ENCODE measurements at regions not wholly inside any gene's neighbourhood (a gene's known extent, or its start where the extent isn't known, plus 50 kb on each side); places are given as distances from the start of the nearest gene placed in this dataset.
"Not testable (repeated sequence)": the region's sequence is repeated elsewhere in the genome, so short reads cannot be mapped to it uniquely, and the experiment has no call there.

GRCh38 chr2:116238511-116238910, 1576.0 kb upstream of the DDX18 start:
- in situ Hi-C loops (cut with HindIII; ENCODE audit: low pct_unique_long_range_greater_than_20kb, low sequenced_read_pairs) = no loop called here
- DNase-seq (ENCODE audit: low read depth) = no peak

GRCh38 chr2:116250376-116250775, 1564.1 kb upstream of the DDX18 start:
- in situ Hi-C loops (cut with HindIII; ENCODE audit: low pct_unique_long_range_greater_than_20kb, low sequenced_read_pairs) = no loop called here
- DNase-seq (ENCODE audit: low read depth) = no peak

DNA sequence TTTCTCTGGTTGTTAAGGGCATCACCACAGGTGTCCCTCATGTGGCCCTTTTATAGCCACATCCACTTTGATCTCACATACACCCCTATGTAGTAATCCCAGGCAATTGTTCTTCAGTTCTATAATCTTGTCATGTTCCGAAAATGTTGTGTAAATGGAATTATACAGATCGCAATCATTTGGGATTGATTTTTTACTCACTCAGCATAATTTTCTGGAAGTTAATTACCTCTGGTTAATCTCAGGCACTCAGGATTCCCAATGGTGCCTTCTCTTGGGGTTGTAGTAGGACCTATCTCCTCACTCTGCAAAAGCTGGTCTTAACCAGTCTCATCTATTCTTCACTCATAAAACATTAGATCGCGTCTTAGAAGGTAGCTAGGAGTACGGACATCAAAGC, 1549.6 kb upstream of the DDX18 start:
- DNase-seq (ENCODE audit: low read depth) = no peak
- in situ Hi-C loops (cut with HindIII; ENCODE audit: low pct_unique_long_range_greater_than_20kb, low sequenced_read_pairs) = no loop called here

DNA sequence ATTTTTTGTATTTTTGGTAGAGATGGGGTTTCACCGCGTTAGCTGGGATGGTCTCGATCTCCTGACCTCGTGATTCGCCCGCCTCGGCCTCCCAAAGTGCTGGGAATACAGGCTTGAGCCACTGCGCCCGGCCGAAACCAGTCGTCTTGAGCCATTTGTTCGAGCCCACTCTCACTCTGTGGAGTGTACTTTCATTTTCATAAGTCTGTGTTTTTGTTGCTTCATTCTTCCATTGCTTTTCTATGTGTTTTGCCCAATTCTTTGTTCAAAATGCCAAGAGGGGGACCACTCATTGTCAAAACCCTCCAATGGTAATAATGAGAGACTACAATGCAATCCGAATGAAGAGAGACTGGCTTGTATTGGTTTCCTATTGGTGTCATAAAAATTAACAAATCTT, 1545.5 kb upstream of the DDX18 start:
- in situ Hi-C loops (cut with HindIII; ENCODE audit: low pct_unique_long_range_greater_than_20kb, low sequenced_read_pairs) = no loop called here
- no peak for DNase-seq (ENCODE audit: low read depth)

- no peak for DNase-seq (ENCODE audit: low read depth)
- in situ Hi-C loops (cut with HindIII; ENCODE audit: low pct_unique_long_range_greater_than_20kb, low sequenced_read_pairs) = no loop called here
Measured at GRCh38 chr2:116304328-116304727, 1510.2 kb upstream of the DDX18 start.

DNA sequence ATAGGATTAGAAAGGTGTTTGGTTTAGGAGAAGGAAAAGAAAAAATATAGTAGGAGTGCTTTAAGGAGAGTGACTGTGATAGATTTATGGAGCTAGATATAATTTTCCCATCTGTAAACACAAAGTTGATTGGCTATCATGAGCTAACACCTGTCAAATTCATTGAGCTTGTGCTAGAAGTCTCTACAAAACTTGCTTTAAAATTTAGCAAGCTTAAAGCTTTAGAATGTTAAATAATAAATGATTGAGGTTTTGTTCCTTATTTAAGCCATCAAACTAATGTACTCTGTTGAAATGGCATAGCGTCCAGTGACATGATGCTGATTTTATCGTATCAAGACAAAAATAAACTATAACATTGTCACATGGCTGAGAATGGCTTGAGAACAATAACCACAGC, 1497.4 kb upstream of the DDX18 start:
- DNase-seq (ENCODE audit: low read depth) = no peak
- in situ Hi-C loops (cut with HindIII; ENCODE audit: low pct_unique_long_range_greater_than_20kb, low sequenced_read_pairs) = no loop called here

GRCh38 chr2:116318551-116318950, 1495.9 kb upstream of the DDX18 start:
- DNase-seq (ENCODE audit: low read depth); in situ Hi-C loops (cut with HindIII; ENCODE audit: low pct_unique_long_range_greater_than_20kb, low sequenced_read_pairs): not testable (repeated sequence)

- in situ Hi-C loops (cut with HindIII; ENCODE audit: low pct_unique_long_range_greater_than_20kb, low sequenced_read_pairs) = no loop called here
- DNase-seq (ENCODE audit: low read depth) = no peak
Measured at GRCh38 chr2:116319001-116319400, 1495.5 kb upstream of the DDX18 start.

- no peak for DNase-seq (ENCODE audit: low read depth)
- in situ Hi-C loops (cut with HindIII; ENCODE audit: low pct_unique_long_range_greater_than_20kb, low sequenced_read_pairs) = no loop called here
Measured at GRCh38 chr2:116319935-116320334, 1494.6 kb upstream of the DDX18 start.

- DNase-seq (ENCODE audit: low read depth) = no peak
- in situ Hi-C loops (cut with HindIII; ENCODE audit: low pct_unique_long_range_greater_than_20kb, low sequenced_read_pairs) = no loop called here
Measured at GRCh38 chr2:116329280-116329679, 1485.2 kb upstream of the DDX18 start.

DNA sequence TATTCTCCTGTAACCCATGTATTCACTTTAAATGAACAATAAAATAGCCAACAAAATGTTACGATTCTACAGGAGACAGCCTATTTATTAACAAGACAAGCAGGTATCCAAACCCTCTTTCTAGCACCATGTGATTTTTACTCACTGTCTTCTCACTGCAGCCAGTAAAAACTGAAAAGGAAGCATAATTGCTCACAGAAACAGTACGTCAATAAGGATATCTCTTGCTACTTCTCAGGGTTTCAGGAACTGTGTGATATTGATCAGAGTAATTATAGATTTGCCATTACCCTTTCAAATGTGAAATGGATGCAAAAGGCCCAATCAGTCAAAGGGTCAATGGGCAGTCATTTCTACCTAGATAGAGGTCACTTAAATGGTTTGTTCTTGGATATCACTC, 1473.8 kb upstream of the DDX18 start:
- no peak for DNase-seq (ENCODE audit: low read depth)
- in situ Hi-C loops (cut with HindIII; ENCODE audit: low pct_unique_long_range_greater_than_20kb, low sequenced_read_pairs) = no loop called here

GRCh38 chr2:116366212-116366611, 1448.3 kb upstream of the DDX18 start:
- in situ Hi-C loops (cut with HindIII; ENCODE audit: low pct_unique_long_range_greater_than_20kb, low sequenced_read_pairs) = no loop called here
- DNase-seq (ENCODE audit: low read depth) = no peak

DNA sequence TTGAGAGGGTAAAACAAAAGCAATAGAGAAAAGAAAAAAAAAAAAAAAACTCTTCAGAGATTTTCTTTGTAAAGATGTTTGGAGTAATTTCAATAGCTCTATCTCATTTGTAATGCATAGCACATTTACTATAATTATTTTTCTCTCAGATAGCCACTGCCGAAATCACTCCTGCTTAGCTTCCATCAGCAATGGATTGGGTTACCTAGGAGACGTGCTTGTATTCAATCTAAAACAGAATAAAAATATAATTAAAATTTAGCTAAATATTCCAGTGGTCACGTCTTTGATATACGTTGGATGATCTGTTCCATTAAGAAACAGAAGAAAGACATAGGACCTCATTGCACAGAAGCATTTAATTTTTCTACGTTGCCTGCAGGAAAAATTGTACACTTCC, 1435.7 kb upstream of the DDX18 start:
- in situ Hi-C loops (cut with HindIII; ENCODE audit: low pct_unique_long_range_greater_than_20kb, low sequenced_read_pairs) = no loop called here
- no peak for DNase-seq (ENCODE audit: low read depth)

GRCh38 chr2:116411211-116411610, 1403.3 kb upstream of the DDX18 start:
- in situ Hi-C loops (cut with HindIII; ENCODE audit: low pct_unique_long_range_greater_than_20kb, low sequenced_read_pairs) = no loop called here

DNA sequence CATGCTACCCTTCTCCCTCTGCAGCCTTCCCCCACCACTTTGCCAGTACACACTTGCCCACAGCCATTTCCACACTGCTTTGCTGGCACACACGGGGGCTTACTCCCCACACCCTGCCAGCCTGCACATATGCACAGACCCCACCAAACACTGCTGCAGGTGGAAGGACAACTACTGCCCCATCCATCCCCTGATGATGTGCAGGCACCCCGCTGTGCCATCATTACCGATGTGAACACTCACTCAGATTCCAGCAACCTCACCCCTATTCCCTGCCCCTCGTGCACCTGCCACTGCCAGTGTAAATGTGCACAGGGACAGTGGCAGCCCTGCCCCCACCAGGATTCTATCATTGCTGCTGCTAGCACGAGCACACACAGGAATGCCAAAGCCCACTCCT, 1400.8 kb upstream of the DDX18 start:
- in situ Hi-C loops (cut with HindIII; ENCODE audit: low pct_unique_long_range_greater_than_20kb, low sequenced_read_pairs) = no loop called here
- DNase-seq (ENCODE audit: low read depth) = no peak

More at GRCh38 chr2:116411211-116411610, 1403.3 kb upstream of the DDX18 start:
- DNase-seq (ENCODE audit: low read depth) = no peak

- in situ Hi-C loops (cut with HindIII; ENCODE audit: low pct_unique_long_range_greater_than_20kb, low sequenced_read_pairs) = no loop called here
Measured at GRCh38 chr2:116416731-116417377, 1397.6 kb upstream of the DDX18 start.

DNA sequence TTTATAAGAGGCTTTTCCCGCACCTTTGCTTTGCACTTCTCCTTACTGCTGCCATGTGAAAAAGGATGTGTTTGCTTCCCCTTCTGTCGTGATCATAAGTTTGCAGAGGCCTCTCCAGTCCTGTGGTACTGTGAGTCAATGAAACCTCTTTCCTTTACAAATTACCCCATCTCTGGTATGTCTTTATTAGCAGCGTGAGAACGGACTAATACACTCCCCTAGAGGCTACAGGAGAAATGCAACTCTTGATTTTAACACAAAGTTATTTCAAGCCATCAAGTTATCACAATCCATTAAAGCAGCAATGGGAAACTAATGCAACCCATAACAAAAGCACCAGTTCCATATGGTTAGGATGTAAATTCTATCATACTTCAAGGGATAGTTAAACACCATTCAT, 1378.8 kb upstream of the DDX18 start:
- DNase-seq (ENCODE audit: low read depth) = no peak
- in situ Hi-C loops (cut with HindIII; ENCODE audit: low pct_unique_long_range_greater_than_20kb, low sequenced_read_pairs) = no loop called here

More at GRCh38 chr2:116416731-116417377, 1397.6 kb upstream of the DDX18 start:
- no peak for DNase-seq (ENCODE audit: low read depth)

DNA sequence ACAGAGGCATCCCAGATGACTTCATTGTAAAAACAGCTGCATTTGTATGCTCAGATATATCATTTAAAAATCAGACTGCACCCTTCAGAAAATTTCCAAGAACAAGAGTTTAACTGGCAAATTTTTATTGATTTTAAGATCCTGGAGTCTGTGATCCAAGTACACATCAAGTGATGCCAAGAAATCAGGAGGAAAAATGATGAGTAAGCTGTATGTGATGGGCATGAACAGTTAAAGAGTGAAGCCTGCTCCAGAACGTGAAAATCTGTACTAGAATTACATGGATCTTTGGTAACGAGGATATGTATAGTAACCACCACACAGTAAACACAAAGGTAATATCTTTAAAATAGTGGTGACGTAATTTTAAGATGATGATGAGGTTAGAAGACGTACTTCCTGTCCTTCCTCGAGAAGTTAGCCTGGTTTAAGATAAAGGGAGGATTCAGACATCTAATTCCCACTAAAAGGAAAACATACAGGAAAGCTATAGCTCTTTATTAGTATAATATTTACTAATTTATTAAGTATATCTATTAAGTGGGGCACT, 1374.3 kb upstream of the DDX18 start:
- in situ Hi-C loops (cut with HindIII; ENCODE audit: low pct_unique_long_range_greater_than_20kb, low sequenced_read_pairs) = no loop called here
- DNase-seq (ENCODE audit: low read depth) = no peak

GRCh38 chr2:116442418-116442817, 1372.1 kb upstream of the DDX18 start:
- no peak for DNase-seq (ENCODE audit: low read depth)
- in situ Hi-C loops (cut with HindIII; ENCODE audit: low pct_unique_long_range_greater_than_20kb, low sequenced_read_pairs) = no loop called here

- in situ Hi-C loops (cut with HindIII; ENCODE audit: low pct_unique_long_range_greater_than_20kb, low sequenced_read_pairs) = no loop called here
- DNase-seq (ENCODE audit: low read depth) = no peak
Measured at GRCh38 chr2:116444256-116444872, 1370.1 kb upstream of the DDX18 start.

All from Caki2 (cell line).